Muscle layer of duodenum (tissue), 2 donors: ENCODE measurements at regions not wholly inside any gene's neighbourhood (a gene's known extent, or its start where the extent isn't known, plus 50 kb on each side); places are given as distances from the start of the nearest gene placed in this dataset.

Source experiments
- H3K27ac ChIP-seq: one replicate; pipeline ENCODE4 v1.7.0; 2013; ENCODE audit warnings: mild to moderate bottlenecking, low read length
- H3K27me3 ChIP-seq: one replicate; pipeline ENCODE4 v1.7.0; 2013; ENCODE audit warnings: low read depth, mild to moderate bottlenecking, control low read depth, low read length
- H3K36me3 ChIP-seq, 2 donors: one replicate each; pipeline ENCODE4 v1.7.0; 2013; ENCODE audit warnings: low read length in 2 of 2, control low read depth in 1 of 2, mild to moderate bottlenecking in 1 of 2; ENCODE audit not compliant: insufficient read depth in 2 of 2, control insufficient read depth in 1 of 2
- H3K4me1 ChIP-seq, 2 donors: one replicate each; pipeline ENCODE4 v1.7.0; 2013; ENCODE audit warnings: low read length in 2 of 2, mild to moderate bottlenecking in 2 of 2, control low read depth in 1 of 2, moderate library complexity in 1 of 2; ENCODE audit not compliant: insufficient read depth in 2 of 2, control insufficient read depth in 1 of 2
- H3K4me3 ChIP-seq, 2 donors: one replicate each; pipeline ENCODE4 v1.7.0; 2013; ENCODE audit warnings: low read length in 2 of 2, low read depth in 1 of 2, mild to moderate bottlenecking in 1 of 2
- H3K9me3 ChIP-seq, 2 donors: one replicate each; pipeline ENCODE4 v1.7.0; 2013; ENCODE audit warnings: low read length in 2 of 2, control low read depth in 1 of 2, mild to moderate bottlenecking in 1 of 2; ENCODE audit not compliant: control insufficient read depth in 1 of 2
- donor health status: healthy.

GRCh38 chr20:10922506-10922905 lies 248.7 kb upstream of the JAG1 start:
- H3K36me3 ChIP-seq, result no peaks in the 10 kb centered on the region
- H3K4me3 ChIP-seq, result no peak overlapping the region
- no peaks in the 10 kb centered on the region for H3K27me3 ChIP-seq
- H3K9me3 ChIP-seq, result no peaks in the 10 kb centered on the region
- H3K4me1 ChIP-seq, result no peaks in the 10 kb centered on the region
- no peak overlapping the region for H3K27ac ChIP-seq

- Histone ChIP-seq H3K27ac (no peak overlapping the region), H3K27me3 (no peaks in the 10 kb centered on the region), H3K9me3 (no peaks in the 10 kb centered on the region), H3K4me3 (no peak overlapping the region), H3K36me3 (no peaks in the 10 kb centered on the region), H3K4me1 (no peaks in the 10 kb centered on the region)
Observed at GRCh38 chr20:10922941-10923340, 249.1 kb upstream of the JAG1 start.

- Histone ChIP-seq H3K4me3 (no peak overlapping the region), H3K36me3 (no peaks in the 10 kb centered on the region), H3K9me3 (no peaks in the 10 kb centered on the region), H3K4me1 (no peaks in the 10 kb centered on the region), H3K27ac (no peak overlapping the region), H3K27me3 (no peaks in the 10 kb centered on the region)
Observed at GRCh38 chr20:10924644-10925201, 250.9 kb upstream of the JAG1 start.

GRCh38 chr20:10925767-10926166 lies 252.0 kb upstream of the JAG1 start:
- H3K27ac ChIP-seq, result no peak overlapping the region
- H3K36me3 ChIP-seq, result no peaks in the 10 kb centered on the region
- no peak overlapping the region for H3K4me3 ChIP-seq
- H3K4me1 ChIP-seq, result no peaks in the 10 kb centered on the region
- no peaks in the 10 kb centered on the region for H3K27me3 ChIP-seq
- no peaks in the 10 kb centered on the region for H3K9me3 ChIP-seq

GRCh38 chr20:10927011-10927583 lies 253.3 kb upstream of the JAG1 start:
- no peaks in the 10 kb centered on the region for H3K27me3 ChIP-seq
- H3K9me3 ChIP-seq, result no peaks in the 10 kb centered on the region
- no peak overlapping the region for H3K4me3 ChIP-seq
- no peaks in the 10 kb centered on the region for H3K36me3 ChIP-seq
- no peak overlapping the region for H3K27ac ChIP-seq
- H3K4me1 ChIP-seq, result no peaks in the 10 kb centered on the region

- Histone ChIP-seq H3K4me1 (no peaks in the 10 kb centered on the region), H3K27me3 (no peaks in the 10 kb centered on the region), H3K4me3 (no peak overlapping the region), H3K27ac (no peak overlapping the region), H3K36me3 (no peaks in the 10 kb centered on the region), H3K9me3 (no peaks in the 10 kb centered on the region)
Observed at GRCh38 chr20:10927936-10928840, 254.4 kb upstream of the JAG1 start.

GRCh38 chr20:10928841-10929421 lies 255.1 kb upstream of the JAG1 start:
- no peak overlapping the region for H3K27ac ChIP-seq
- no peaks in the 10 kb centered on the region for H3K9me3 ChIP-seq
- H3K36me3 ChIP-seq, result no peaks in the 10 kb centered on the region
- no peak overlapping the region for H3K4me3 ChIP-seq
- no peaks in the 10 kb centered on the region for H3K27me3 ChIP-seq
- no peaks in the 10 kb centered on the region for H3K4me1 ChIP-seq

- Histone ChIP-seq H3K27ac (no peak overlapping the region), H3K4me1 (no peaks in the 10 kb centered on the region), H3K36me3 (no peaks in the 10 kb centered on the region), H3K4me3 (no peak overlapping the region), H3K9me3 (no peaks in the 10 kb centered on the region), H3K27me3 (no peaks in the 10 kb centered on the region)
Observed at GRCh38 chr20:10935658-10936402, 262.0 kb upstream of the JAG1 start.

- no peak overlapping the region for H3K4me3 ChIP-seq
- H3K9me3 ChIP-seq, result no peaks in the 10 kb centered on the region
- no peaks in the 10 kb centered on the region for H3K4me1 ChIP-seq
- H3K27ac ChIP-seq, result no peak overlapping the region
- no peaks in the 10 kb centered on the region for H3K36me3 ChIP-seq
- H3K27me3 ChIP-seq, result no peaks in the 10 kb centered on the region
Observed at GRCh38 chr20:10936786-10937185, 263.0 kb upstream of the JAG1 start.

- Histone ChIP-seq H3K36me3 (no peaks in the 10 kb centered on the region), H3K9me3 (no peaks in the 10 kb centered on the region), H3K27ac (no peak overlapping the region), H3K27me3 (no peaks in the 10 kb centered on the region), H3K4me1 (no peaks in the 10 kb centered on the region), H3K4me3 (no peak overlapping the region)
Observed at GRCh38 chr20:10939331-10939941, 265.6 kb upstream of the JAG1 start.
